ENCODE measurements at regions not wholly inside any gene's neighbourhood (a gene's known extent, or its start where the extent isn't known, plus 50 kb on each side); places are given as distances from the start of the nearest gene placed in this dataset.

DNA sequence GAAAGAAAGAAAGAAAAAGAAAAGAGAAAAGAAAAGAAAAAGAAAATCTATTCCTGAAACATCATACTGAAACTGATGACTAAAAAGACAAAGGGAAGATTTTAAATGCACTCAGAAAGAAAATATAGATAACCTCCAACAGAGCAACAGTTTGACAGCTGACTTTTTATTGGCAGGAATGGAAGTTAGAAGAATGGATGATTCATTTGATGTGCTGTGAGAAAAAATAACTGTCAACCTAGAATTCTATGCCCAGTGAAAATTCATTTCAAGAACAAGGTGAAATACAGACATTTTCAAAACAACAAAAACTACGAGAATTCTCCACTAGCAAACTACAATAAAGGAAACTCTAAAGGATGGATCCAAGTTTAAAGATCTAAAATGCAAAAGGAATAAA lies 50.5 kb upstream of the HSPA12A start:
- DNase-seq = no peak

DNA sequence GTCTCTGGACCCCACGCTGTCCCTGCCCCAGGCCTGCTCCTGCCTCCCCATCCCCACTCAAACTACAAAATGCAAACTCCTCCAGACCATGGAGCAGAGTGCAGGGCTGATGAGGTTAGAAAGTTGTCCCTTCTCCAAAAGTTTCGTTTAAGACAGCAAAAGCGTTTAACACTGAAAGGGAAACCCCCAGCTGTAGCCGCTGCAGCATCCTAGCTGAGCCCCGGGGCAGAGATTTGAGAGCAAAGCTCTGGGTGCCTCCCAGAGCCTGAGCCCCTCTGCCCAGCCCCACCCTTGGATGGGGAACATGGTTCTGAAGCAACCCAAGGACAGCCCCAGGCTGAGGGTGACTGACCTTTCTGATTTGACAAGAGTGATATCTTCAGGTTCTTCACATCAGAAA lies 52.8 kb upstream of the ENO4 start:
- DNase-seq = no peak

DNA sequence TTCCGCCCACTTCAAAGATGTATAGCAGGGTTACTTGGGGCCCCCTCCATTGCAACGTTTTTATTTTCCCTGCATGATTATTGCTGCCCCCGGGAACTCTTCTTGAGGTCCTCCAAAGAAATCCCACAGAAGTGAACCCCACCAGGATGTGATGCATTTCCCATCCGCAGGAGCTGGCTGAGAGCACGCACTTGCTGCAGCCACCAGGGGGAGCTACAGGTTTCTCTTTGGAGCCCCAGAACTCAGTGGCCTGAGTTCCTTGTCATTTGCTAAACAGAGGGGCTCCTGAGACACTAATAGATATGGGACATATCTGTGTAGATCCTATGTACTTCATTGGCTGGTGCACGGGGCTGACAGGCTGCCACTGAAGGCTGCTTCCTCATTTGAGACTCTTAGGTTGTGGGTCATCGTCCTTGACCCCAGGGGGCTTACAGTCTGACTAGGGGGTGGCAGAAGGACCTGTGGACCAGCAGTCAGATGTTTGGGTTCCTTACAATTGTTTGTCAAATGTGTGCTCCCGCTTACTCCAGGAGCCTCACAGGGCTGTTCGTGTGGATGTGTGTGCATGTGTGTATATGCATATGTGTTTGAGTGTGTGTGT lies 52.3 kb upstream of the ENO4 start:
- peak; percentile 17 to 29 for DNase-seq

DNA sequence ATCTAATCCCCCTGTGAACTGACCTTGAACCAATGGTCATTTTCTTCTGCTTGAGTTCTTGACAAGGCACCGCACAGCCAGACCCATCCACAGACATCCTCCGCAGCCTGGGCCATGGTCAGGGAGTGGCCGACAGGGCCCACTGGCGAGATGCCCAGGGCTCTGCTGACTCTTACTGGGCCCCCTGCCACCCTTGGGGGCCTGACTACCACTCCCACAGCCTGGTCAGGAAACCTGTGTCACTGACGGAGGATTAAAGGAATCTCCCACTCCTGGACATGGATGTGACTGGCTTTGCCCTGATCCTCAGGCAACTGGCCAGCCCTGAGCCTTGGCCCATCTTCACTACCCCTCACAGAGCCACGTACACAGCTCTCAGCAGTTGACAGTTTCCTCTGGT lies 50.4 kb upstream of the ENO4 start:
- DNase-seq = no peak
